ENCODE measurements at regions not wholly inside any gene's neighbourhood (a gene's known extent, or its start where the extent isn't known, plus 50 kb on each side); places are given as distances from the start of the nearest gene placed in this dataset.

DNA sequence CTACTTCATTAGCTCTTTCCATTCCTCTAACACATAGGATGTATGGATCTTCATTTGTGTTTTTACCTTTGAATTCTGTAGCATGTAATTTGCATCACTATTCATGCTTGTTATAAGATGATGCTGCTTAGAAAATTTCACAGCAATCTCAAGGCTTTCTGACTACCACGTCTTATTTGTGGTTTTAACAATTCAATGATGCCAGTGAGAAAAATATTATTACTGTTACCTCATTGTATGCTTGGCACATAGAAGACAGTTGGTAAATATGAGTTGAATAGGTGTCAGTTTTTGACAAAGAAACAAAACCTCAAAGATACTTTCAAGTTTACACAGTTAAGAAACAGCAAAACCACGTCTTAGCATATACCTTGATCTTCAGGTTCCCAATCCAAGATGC, 428.6 kb downstream of the TFAP2A start:
- no peak overlapping the region for H3K9ac ChIP-seq (ENCODE audit: low read length)
- H3K4me1 ChIP-seq (ENCODE audit: insufficient read depth, low read length): no peaks in the 10 kb centered on the region
- Mint-ChIP-seq H3K27ac (ENCODE audit: unreplicated experiment) (no peak overlapping the region), H3K4me3 (ENCODE audit: unreplicated experiment) (no peak overlapping the region), H3K27me3 (ENCODE audit: low read depth, unreplicated experiment) (no peaks in the 10 kb centered on the region), H3K4me1 (ENCODE audit: low read depth, unreplicated experiment) (no peaks in the 10 kb centered on the region), H3K36me3 (ENCODE audit: low read depth, unreplicated experiment) (no peaks in the 10 kb centered on the region), H3K9me3 (ENCODE audit: unreplicated experiment) (peaks cover 4% of the 10 kb centered on the region)
- no peak overlapping the region for H2AFZ ChIP-seq (ENCODE audit: low read depth, low read length)
- no peak for FAIRE-seq
- H3K27me3 ChIP-seq (ENCODE audit: insufficient read depth, low read length): no peaks in the 10 kb centered on the region
- no peaks in the 10 kb centered on the region for H3K36me3 ChIP-seq (ENCODE audit: insufficient read depth, low read length)
- no peaks in the 10 kb centered on the region for H4K20me1 ChIP-seq (ENCODE audit: insufficient read depth, low read length)
- H3K27ac ChIP-seq (ENCODE audit: low read depth, low read length): no peak overlapping the region
- H3K79me2 ChIP-seq (ENCODE audit: insufficient read depth, low read length): no peaks in the 10 kb centered on the region
- H3K4me2 ChIP-seq (ENCODE audit: low read length): no peak overlapping the region
- no peak overlapping the region for H3K4me3 ChIP-seq (ENCODE audit: insufficient read depth, low read depth, low read length)
- H3K9me3 ChIP-seq (ENCODE audit: insufficient read depth, low read depth, low read length): no peaks in the 10 kb centered on the region
- TF ChIP-seq CTCF (IDR thresholded peaks at IDR 0.05; ENCODE audit: insufficient read depth, low read depth, low read length) (no peak), EZH2 (IDR thresholded peaks at IDR 0.05; ENCODE audit: insufficient read depth, low read length) (no peak)
- no peak for DNase-seq (ENCODE audit: low read depth)

GRCh38 chr6:9985481-9985880, 429.4 kb downstream of the TFAP2A start:
- Mint-ChIP-seq H3K9me3 (ENCODE audit: unreplicated experiment) (peaks cover 4% of the 10 kb centered on the region), H3K27me3 (ENCODE audit: low read depth, unreplicated experiment) (no peaks in the 10 kb centered on the region), H3K4me1 (ENCODE audit: low read depth, unreplicated experiment) (no peaks in the 10 kb centered on the region), H3K27ac (ENCODE audit: unreplicated experiment) (no peak overlapping the region), H3K4me3 (ENCODE audit: unreplicated experiment) (no peak overlapping the region), H3K36me3 (ENCODE audit: low read depth, unreplicated experiment) (no peaks in the 10 kb centered on the region)
- Histone ChIP-seq H3K79me2 (ENCODE audit: insufficient read depth, low read length) (no peaks in the 10 kb centered on the region), H3K4me2 (ENCODE audit: low read length) (no peak overlapping the region), H3K27ac (ENCODE audit: low read depth, low read length) (no peak overlapping the region), H3K27me3 (ENCODE audit: insufficient read depth, low read length) (no peaks in the 10 kb centered on the region), H3K36me3 (ENCODE audit: insufficient read depth, low read length) (no peaks in the 10 kb centered on the region), H4K20me1 (ENCODE audit: insufficient read depth, low read length) (no peaks in the 10 kb centered on the region), H3K9me3 (ENCODE audit: insufficient read depth, low read depth, low read length) (no peaks in the 10 kb centered on the region), H3K9ac (ENCODE audit: low read length) (no peak overlapping the region), H2AFZ (ENCODE audit: low read depth, low read length) (no peak overlapping the region), H3K4me3 (ENCODE audit: insufficient read depth, low read depth, low read length) (no peak overlapping the region), H3K4me1 (ENCODE audit: insufficient read depth, low read length) (no peaks in the 10 kb centered on the region)
- TF ChIP-seq CTCF (IDR thresholded peaks at IDR 0.05; ENCODE audit: insufficient read depth, low read depth, low read length): no peak
- DNase-seq (ENCODE audit: low read depth) (no peak), FAIRE-seq (no peak)

DNA sequence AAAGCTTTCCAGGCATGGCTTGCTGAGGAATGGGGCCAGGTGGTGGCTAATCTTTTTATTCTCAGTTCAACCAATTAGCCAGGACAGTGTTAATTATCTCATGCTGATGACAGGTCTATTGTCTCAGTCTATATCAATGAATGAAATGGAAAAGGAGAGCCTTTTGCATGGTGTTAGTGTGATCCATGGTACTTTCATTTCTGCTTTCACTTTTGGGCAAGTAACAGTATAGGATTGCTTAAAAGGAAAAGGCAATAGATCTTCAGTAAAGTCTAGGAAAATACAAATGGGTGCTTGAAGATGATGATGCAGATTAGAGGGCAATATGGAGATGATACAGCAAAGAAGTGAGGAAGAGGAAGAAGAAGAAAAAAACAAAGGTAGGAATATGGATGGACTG, 430.3 kb downstream of the TFAP2A start:
- no peak overlapping the region for H3K9ac ChIP-seq (ENCODE audit: low read length)
- no peak for TF ChIP-seq CTCF (IDR thresholded peaks at IDR 0.05; ENCODE audit: insufficient read depth, low read depth, low read length)
- no peak for TF ChIP-seq EZH2 (IDR thresholded peaks at IDR 0.05; ENCODE audit: insufficient read depth, low read length)
- no peaks in the 10 kb centered on the region for H3K36me3 ChIP-seq (ENCODE audit: insufficient read depth, low read length)
- FAIRE-seq (no peak), DNase-seq (ENCODE audit: low read depth) (no peak)
- Mint-ChIP-seq H3K4me1 (ENCODE audit: low read depth, unreplicated experiment) (no peaks in the 10 kb centered on the region), H3K27ac (ENCODE audit: unreplicated experiment) (no peak overlapping the region), H3K4me3 (ENCODE audit: unreplicated experiment) (no peak overlapping the region), H3K9me3 (ENCODE audit: unreplicated experiment) (peaks cover 4% of the 10 kb centered on the region), H3K36me3 (ENCODE audit: low read depth, unreplicated experiment) (no peaks in the 10 kb centered on the region), H3K27me3 (ENCODE audit: low read depth, unreplicated experiment) (no peaks in the 10 kb centered on the region)
- no peak overlapping the region for H2AFZ ChIP-seq (ENCODE audit: low read depth, low read length)
- no peak overlapping the region for H3K27ac ChIP-seq (ENCODE audit: low read depth, low read length)
- no peak overlapping the region for H3K4me3 ChIP-seq (ENCODE audit: insufficient read depth, low read depth, low read length)
- H4K20me1 ChIP-seq (ENCODE audit: insufficient read depth, low read length): no peaks in the 10 kb centered on the region
- no peaks in the 10 kb centered on the region for H3K79me2 ChIP-seq (ENCODE audit: insufficient read depth, low read length)
- H3K27me3 ChIP-seq (ENCODE audit: insufficient read depth, low read length): no peaks in the 10 kb centered on the region
- H3K4me1 ChIP-seq (ENCODE audit: insufficient read depth, low read length): no peaks in the 10 kb centered on the region
- H3K9me3 ChIP-seq (ENCODE audit: insufficient read depth, low read depth, low read length): no peaks in the 10 kb centered on the region
- H3K4me2 ChIP-seq (ENCODE audit: low read length): no peak overlapping the region
